ENCODE measurements at regions not wholly inside any gene's neighbourhood (a gene's known extent, or its start where the extent isn't known, plus 50 kb on each side); places are given as distances from the start of the nearest gene placed in this dataset.

DNA sequence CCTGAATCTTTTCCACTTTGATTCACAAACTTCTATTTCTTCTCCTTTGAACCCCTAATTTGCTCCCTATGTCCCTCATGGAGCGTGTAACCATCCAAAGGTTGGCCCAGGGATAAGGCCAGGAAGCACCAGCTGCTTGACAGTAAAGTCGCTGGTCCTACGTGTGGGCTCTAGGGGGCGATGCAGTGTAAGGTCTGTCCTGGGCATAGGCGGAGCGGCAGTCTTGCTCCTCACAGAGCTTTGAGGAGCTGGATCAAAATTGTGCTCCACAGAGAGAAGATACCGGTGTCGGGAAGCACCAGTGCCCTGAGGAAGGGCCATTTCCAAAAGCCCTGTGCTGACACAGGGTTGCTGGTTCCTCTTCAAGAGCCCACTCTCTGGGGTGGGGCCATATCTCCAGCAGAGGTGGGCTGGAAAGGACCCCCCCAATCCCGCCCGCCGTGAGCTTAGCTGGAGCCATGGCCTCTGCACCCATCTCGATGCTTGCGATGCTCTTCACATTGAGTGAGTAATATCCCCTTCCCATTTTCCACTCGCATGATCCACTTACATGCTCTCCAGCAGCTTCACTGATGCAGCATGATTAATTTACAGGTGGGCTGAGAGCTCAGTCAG is 49.9 kb upstream of the OR4E1 start:
- TF ChIP-seq, protein P1, sequence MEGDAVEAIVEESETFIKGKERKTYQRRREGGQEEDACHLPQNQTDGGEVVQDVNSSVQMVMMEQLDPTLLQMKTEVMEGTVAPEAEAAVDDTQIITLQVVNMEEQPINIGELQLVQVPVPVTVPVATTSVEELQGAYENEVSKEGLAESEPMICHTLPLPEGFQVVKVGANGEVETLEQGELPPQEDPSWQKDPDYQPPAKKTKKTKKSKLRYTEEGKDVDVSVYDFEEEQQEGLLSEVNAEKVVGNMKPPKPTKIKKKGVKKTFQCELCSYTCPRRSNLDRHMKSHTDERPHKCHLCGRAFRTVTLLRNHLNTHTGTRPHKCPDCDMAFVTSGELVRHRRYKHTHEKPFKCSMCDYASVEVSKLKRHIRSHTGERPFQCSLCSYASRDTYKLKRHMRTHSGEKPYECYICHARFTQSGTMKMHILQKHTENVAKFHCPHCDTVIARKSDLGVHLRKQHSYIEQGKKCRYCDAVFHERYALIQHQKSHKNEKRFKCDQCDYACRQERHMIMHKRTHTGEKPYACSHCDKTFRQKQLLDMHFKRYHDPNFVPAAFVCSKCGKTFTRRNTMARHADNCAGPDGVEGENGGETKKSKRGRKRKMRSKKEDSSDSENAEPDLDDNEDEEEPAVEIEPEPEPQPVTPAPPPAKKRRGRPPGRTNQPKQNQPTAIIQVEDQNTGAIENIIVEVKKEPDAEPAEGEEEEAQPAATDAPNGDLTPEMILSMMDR (conservative IDR thresholded peaks at IDR 0.05), result peak; percentile 66
- TF ChIP-seq ZFX (IDR thresholded peaks at IDR 0.05), result no peak

All from C4-2B (cell line).